Lung (tissue), 11 donors: ENCODE measurements at regions not wholly inside any gene's neighbourhood (a gene's known extent, or its start where the extent isn't known, plus 50 kb on each side); places are given as distances from the start of the nearest gene placed in this dataset.

Source experiments
- ATAC-seq: fragments of 200-7000 bp; cut with Tn5 transposase; one replicate; pipeline ENCODE4 v1.9.1; 2020; ENCODE audit warnings: moderate number of reproducible peaks; ENCODE audit not compliant: insufficient read depth, low FRiP score
- DNase-seq, 3 donors: peaks; one replicate each; pipeline ENCODE4 v3.0.0-alpha.2; 2013 to 2017
- H3K27ac ChIP-seq, 2 donors: one replicate each; pipeline ENCODE4 v1.5.1; 2013; ENCODE audit warnings: mild to moderate bottlenecking in 2 of 2, moderate library complexity in 2 of 2, control low read depth in 1 of 2, inconsistent platforms in 1 of 2, low read depth in 1 of 2, low read length in 1 of 2
- H3K27me3 ChIP-seq, 3 donors: one replicate each; pipeline ENCODE4 v1.5.1; 2013; ENCODE audit warnings: low read length in 2 of 3; ENCODE audit not compliant: control insufficient read depth in 3 of 3, insufficient read depth in 3 of 3
- H3K36me3 ChIP-seq, 4 donors: one replicate each; pipeline ENCODE4 v1.5.1; 2013; ENCODE audit warnings: low read length in 4 of 4, mild to moderate bottlenecking in 1 of 4, moderate library complexity in 1 of 4; ENCODE audit not compliant: control insufficient read depth in 4 of 4, insufficient read depth in 4 of 4
- H3K4me1 ChIP-seq, 5 donors: one replicate each; pipeline ENCODE4 v1.5.1; 2013; ENCODE audit warnings: low read length in 5 of 5, mild to moderate bottlenecking in 2 of 5, moderate library complexity in 1 of 5; ENCODE audit not compliant: control insufficient read depth in 5 of 5, insufficient read depth in 5 of 5
- H3K4me3 ChIP-seq: one replicate; pipeline ENCODE4 v1.5.1; 2013; ENCODE audit warnings: mild to moderate bottlenecking, control low read depth, moderate library complexity
- H3K9ac ChIP-seq, 2 donors: one replicate each; pipeline ENCODE4 v1.5.1; 2013; ENCODE audit warnings: low read length in 2 of 2, control low read depth in 1 of 2; ENCODE audit not compliant: insufficient read depth in 1 of 2
- H3K9me3 ChIP-seq, 4 donors: one replicate each; pipeline ENCODE4 v1.5.1; 2013; ENCODE audit warnings: low read length in 3 of 4, mild to moderate bottlenecking in 1 of 4, moderate library complexity in 1 of 4; ENCODE audit not compliant: control insufficient read depth in 4 of 4, insufficient read depth in 3 of 4
- CTCF ChIP-seq: IDR thresholded peaks from 2 replicates; pipeline ENCODE4 v1.5.1; 2012; ENCODE audit warnings: mild to moderate bottlenecking; ENCODE audit errors: control extremely low read depth, extremely low read depth
- WGBS, 2 donors: extraction: QIAGEN DNeasy Blood & Tissue Kit; methylation state at CpG; one replicate each; pipeline ENCODE4 v1.1.7; 2013; 5-methylcytosine and 5-hydroxymethylcytosine counted together
- donor health status: control.
- donor health status: control.
- donor health status: Bipolar disorder and iron deficiency.
- donor health status: healthy.
- donor health status: DM: yes; HTN: yes; CAD: no.

GRCh38 chr6:88263591-88263990, 97.4 kb upstream of the CNR1 start:
- H3K36me3 ChIP-seq: no peaks in the 10 kb centered on the region
- no peaks in the 10 kb centered on the region for H3K27me3 ChIP-seq
- H3K27ac ChIP-seq: no peak overlapping the region
- TF ChIP-seq CTCF: no peak
- H3K9me3 ChIP-seq: no peaks in the 10 kb centered on the region
- ATAC-seq: no peak
- H3K4me1 ChIP-seq: no peaks in the 10 kb centered on the region
- H3K9ac ChIP-seq: no peak overlapping the region
- WGBS, 2 donors: 42 to 49% methylated on average over 3 of the region's 3 CpGs
- no peak for DNase-seq
- H3K4me3 ChIP-seq: no peak overlapping the region

GRCh38 chr6:88262332-88262731, 96.2 kb upstream of the CNR1 start:
- H3K4me1 ChIP-seq: no peaks in the 10 kb centered on the region
- no peaks in the 10 kb centered on the region for H3K27me3 ChIP-seq
- no peak for ATAC-seq
- H3K9ac ChIP-seq: no peak overlapping the region
- no peaks in the 10 kb centered on the region for H3K36me3 ChIP-seq
- H3K9me3 ChIP-seq: no peaks in the 10 kb centered on the region
- TF ChIP-seq CTCF: no peak
- 36 to 53% methylated on average over 6 of the region's 6 CpGs for WGBS, 2 donors
- H3K27ac ChIP-seq: no peak overlapping the region
- peak in 2 of 3 donors; percentile 2 to 12 for DNase-seq
- H3K4me3 ChIP-seq: no peak overlapping the region

GRCh38 chr6:88251301-88251700, 85.2 kb upstream of the CNR1 start:
- Histone ChIP-seq H3K9ac (no peak overlapping the region), H3K4me3 (no peak overlapping the region), H3K27me3 (no peaks in the 10 kb centered on the region), H3K36me3 (no peaks in the 10 kb centered on the region), H3K27ac (no peak overlapping the region), H3K4me1 (no peaks in the 10 kb centered on the region), H3K9me3 (peaks cover 0 to 3% (median under 1%) of the 10 kb centered on the region in 4 donors)
- TF ChIP-seq CTCF: no peak
- 81 to 89% methylated on average over 7 of the region's 7 CpGs for WGBS, 2 donors
- DNase-seq: no peak
- no peak for ATAC-seq

GRCh38 chr6:88248709-88249321, 82.7 kb upstream of the CNR1 start:
- no peak for ATAC-seq
- WGBS, 2 donors: 84 to 85% methylated on average over 4 of the region's 4 CpGs

More at GRCh38 chr6:88248709-88249321, 82.7 kb upstream of the CNR1 start:
- Histone ChIP-seq H3K9me3 (peaks cover 0 to 2% (median 0%) of the 10 kb centered on the region in 4 donors), H3K4me1 (no peaks in the 10 kb centered on the region), H3K9ac (no peak overlapping the region), H3K4me3 (no peak overlapping the region), H3K36me3 (no peaks in the 10 kb centered on the region), H3K27me3 (no peaks in the 10 kb centered on the region), H3K27ac (no peak overlapping the region)
- no peak for DNase-seq
- TF ChIP-seq CTCF: no peak
